SK-N-SH treated with all-trans-retinoic acid at 6 μM for 48 hours (cell line): ENCODE measurements at regions not wholly inside any gene's neighbourhood (a gene's known extent, or its start where the extent isn't known, plus 50 kb on each side); places are given as distances from the start of the nearest gene placed in this dataset.
"Not testable (repeated sequence)": the region's sequence is repeated elsewhere in the genome, so short reads cannot be mapped to it uniquely, and the experiment has no call there.

Experiments used
- ARNTL ChIP-seq: fragments of 450-650 bp; formaldehyde crosslinking; IDR thresholded peaks from 2 replicates; pipeline ENCODE4 v1.5.0; 2020; ENCODE audit warnings: low read depth, mild to moderate bottlenecking, moderate library complexity, borderline replicate concordance
- BACH2 ChIP-seq: fragments of 250-450 bp; sonication (Bioruptor Pico); IDR thresholded peaks from 2 replicates; pipeline ENCODE4 v1.9.0; 2021; ENCODE audit warnings: mild to moderate bottlenecking, borderline replicate concordance
- ESRRG ChIP-seq: fragments of 250-450 bp; sonication (Bioruptor Pico); IDR thresholded peaks from 2 replicates; pipeline ENCODE4 v1.6.1; 2021; ENCODE audit warnings: mild to moderate bottlenecking
- PPARA ChIP-seq: fragments of 250-450 bp; sonication (Bioruptor Pico); IDR thresholded peaks from 2 replicates; pipeline ENCODE4 v1.5.0; 2020; ENCODE audit warnings: mild to moderate bottlenecking, borderline replicate concordance
- RARB ChIP-seq: fragments of 250-450 bp; sonication (Bioruptor Pico); IDR thresholded peaks from 2 replicates; pipeline ENCODE4 v1.8.0; 2021; ENCODE audit warnings: mild to moderate bottlenecking, moderate library complexity
- SNAI2 ChIP-seq: fragments of 250-450 bp; sonication (Bioruptor Pico); IDR thresholded peaks from 2 replicates; pipeline ENCODE4 v1.5.0; 2020; ENCODE audit warnings: mild to moderate bottlenecking, moderate library complexity
- ZFP3 ChIP-seq: fragments of 250-450 bp; sonication (Bioruptor Pico); IDR thresholded peaks from 2 replicates; pipeline ENCODE4 v1.5.0; 2020; ENCODE audit warnings: mild to moderate bottlenecking, moderate library complexity
- ZFP30 ChIP-seq: fragments of 450-650 bp; formaldehyde crosslinking; IDR thresholded peaks from 2 replicates; pipeline ENCODE4 v1.5.0; 2022; ENCODE audit warnings: mild to moderate bottlenecking, moderate library complexity
- ZNF565 ChIP-seq: fragments of 450-650 bp; formaldehyde crosslinking; conservative IDR thresholded peaks from 2 replicates; pipeline ENCODE4 v1.5.0; 2020; ENCODE audit warnings: low read depth, mild to moderate bottlenecking, moderate library complexity
- ZNF70 ChIP-seq: fragments of 450-650 bp; formaldehyde crosslinking; IDR thresholded peaks from 2 replicates; pipeline ENCODE4 v1.5.0; 2020; ENCODE audit warnings: mild to moderate bottlenecking, moderate library complexity
- ZNF8 ChIP-seq: fragments of 450-650 bp; formaldehyde crosslinking; IDR thresholded peaks from 2 replicates; pipeline ENCODE4 v1.5.0; 2020; ENCODE audit warnings: mild to moderate bottlenecking, moderate library complexity
- TF ChIP-seq, protein P1 (sequence below): fragments of 250-450 bp; sonication (Bioruptor Pico); IDR thresholded peaks from 2 replicates; pipeline ENCODE4 v1.5.1; 2021; ENCODE audit warnings: mild to moderate bottlenecking, moderate library complexity
- TF ChIP-seq, protein P2 (sequence below): fragments of 250-450 bp; sonication (Bioruptor Pico); IDR thresholded peaks from 2 replicates; pipeline ENCODE4 v1.8.0; 2020; ENCODE audit warnings: mild to moderate bottlenecking, moderate library complexity, borderline replicate concordance
- TF ChIP-seq, protein P3 (sequence below): fragments of 250-450 bp; sonication (Bioruptor Pico); IDR thresholded peaks from 2 replicates; pipeline ENCODE4 v1.5.1; 2020; ENCODE audit warnings: low read depth, mild to moderate bottlenecking, moderate library complexity

DNA sequence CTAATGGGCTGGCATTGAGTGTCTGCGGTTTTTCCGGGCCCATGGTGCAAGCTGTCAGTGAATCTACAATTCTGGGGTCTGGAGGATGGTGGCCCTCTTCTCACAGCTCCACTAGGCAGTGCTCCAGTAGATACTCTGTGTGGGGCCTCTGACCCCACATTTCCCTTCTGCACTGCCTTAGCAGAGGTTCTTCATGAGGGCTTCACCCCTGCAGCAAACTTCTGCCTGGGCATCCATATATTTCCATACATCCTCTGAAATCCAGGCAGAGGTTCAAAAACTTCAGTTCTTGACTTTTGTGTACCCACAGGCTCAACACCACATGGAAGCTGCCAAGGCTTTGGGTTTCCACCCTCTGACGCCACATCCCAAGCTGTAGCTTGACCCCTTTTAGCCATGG lies 846.2 kb downstream of the RNF144A start:
- TF ChIP-seq SNAI2, ZFP3, ZNF70, ZFP30, ZNF565, BACH2, ESRRG, ZNF8, RARB, PPARA, ARNTL (CRISPR knock-in tag): not testable (repeated sequence)
- TF ChIP-seq, protein P1, sequence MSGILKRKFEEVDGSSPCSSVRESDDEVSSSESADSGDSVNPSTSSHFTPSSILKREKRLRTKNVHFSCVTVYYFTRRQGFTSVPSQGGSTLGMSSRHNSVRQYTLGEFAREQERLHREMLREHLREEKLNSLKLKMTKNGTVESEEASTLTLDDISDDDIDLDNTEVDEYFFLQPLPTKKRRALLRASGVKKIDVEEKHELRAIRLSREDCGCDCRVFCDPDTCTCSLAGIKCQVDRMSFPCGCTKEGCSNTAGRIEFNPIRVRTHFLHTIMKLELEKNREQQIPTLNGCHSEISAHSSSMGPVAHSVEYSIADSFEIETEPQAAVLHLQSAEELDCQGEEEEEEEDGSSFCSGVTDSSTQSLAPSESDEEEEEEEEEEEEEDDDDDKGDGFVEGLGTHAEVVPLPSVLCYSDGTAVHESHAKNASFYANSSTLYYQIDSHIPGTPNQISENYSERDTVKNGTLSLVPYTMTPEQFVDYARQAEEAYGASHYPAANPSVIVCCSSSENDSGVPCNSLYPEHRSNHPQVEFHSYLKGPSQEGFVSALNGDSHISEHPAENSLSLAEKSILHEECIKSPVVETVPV (CRISPR knock-in tag): not testable (repeated sequence)
- TF ChIP-seq, protein P2, sequence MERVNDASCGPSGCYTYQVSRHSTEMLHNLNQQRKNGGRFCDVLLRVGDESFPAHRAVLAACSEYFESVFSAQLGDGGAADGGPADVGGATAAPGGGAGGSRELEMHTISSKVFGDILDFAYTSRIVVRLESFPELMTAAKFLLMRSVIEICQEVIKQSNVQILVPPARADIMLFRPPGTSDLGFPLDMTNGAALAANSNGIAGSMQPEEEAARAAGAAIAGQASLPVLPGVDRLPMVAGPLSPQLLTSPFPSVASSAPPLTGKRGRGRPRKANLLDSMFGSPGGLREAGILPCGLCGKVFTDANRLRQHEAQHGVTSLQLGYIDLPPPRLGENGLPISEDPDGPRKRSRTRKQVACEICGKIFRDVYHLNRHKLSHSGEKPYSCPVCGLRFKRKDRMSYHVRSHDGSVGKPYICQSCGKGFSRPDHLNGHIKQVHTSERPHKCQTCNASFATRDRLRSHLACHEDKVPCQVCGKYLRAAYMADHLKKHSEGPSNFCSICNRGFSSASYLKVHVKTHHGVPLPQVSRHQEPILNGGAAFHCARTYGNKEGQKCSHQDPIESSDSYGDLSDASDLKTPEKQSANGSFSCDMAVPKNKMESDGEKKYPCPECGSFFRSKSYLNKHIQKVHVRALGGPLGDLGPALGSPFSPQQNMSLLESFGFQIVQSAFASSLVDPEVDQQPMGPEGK (CRISPR knock-in tag): not testable (repeated sequence)
- TF ChIP-seq, protein P3, sequence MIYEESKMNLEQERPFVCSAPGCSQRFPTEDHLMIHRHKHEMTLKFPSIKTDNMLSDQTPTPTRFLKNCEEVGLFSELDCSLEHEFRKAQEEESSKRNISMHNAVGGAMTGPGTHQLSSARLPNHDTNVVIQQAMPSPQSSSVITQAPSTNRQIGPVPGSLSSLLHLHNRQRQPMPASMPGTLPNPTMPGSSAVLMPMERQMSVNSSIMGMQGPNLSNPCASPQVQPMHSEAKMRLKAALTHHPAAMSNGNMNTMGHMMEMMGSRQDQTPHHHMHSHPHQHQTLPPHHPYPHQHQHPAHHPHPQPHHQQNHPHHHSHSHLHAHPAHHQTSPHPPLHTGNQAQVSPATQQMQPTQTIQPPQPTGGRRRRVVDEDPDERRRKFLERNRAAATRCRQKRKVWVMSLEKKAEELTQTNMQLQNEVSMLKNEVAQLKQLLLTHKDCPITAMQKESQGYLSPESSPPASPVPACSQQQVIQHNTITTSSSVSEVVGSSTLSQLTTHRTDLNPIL (CRISPR knock-in tag): not testable (repeated sequence)
